GM12878 (cell line): ENCODE measurements at regions not wholly inside any gene's neighbourhood (a gene's known extent, or its start where the extent isn't known, plus 50 kb on each side); places are given as distances from the start of the nearest gene placed in this dataset.

Experiments used
- BCL11A ChIP-seq: IDR thresholded peaks from 2 replicates; pipeline ENCODE4 v1.6.1; 2011; ENCODE audit warnings: low read depth, low read length
- BHLHE40 ChIP-seq, 2 experiments: fragments of 450-650 bp in 1 of 2; IDR thresholded peaks; 2 replicates each; pipeline ENCODE4 v1.6.1; 2011 to 2017; ENCODE audit warnings: low read depth in 2 of 2, borderline replicate concordance in 1 of 2, improper control_type of control experiment in 1 of 2, low read length in 1 of 2, mild to moderate bottlenecking in 1 of 2
- EGR1 ChIP-seq, 2 experiments: IDR thresholded peaks; 1 replicate in 1 of 2; 2 replicates in 1 of 2; pipeline ENCODE4 v1.6.1; 2011 to 2012; ENCODE audit warnings: low read depth in 2 of 2, low read length in 2 of 2, borderline replicate concordance in 1 of 2, mild to moderate bottlenecking in 1 of 2, moderate library complexity in 1 of 2
- ESRRA ChIP-seq: IDR thresholded peaks from 2 replicates; pipeline ENCODE4 v1.6.1; 2012; ENCODE audit warnings: mild to moderate bottlenecking, low read length, improper control_type of control experiment
- MEF2A ChIP-seq: IDR thresholded peaks from 2 replicates; pipeline ENCODE4 v1.6.1; 2011; ENCODE audit warnings: low read depth, mild to moderate bottlenecking, low read length, moderate library complexity; ENCODE audit not compliant: insufficient read depth
- MTA3 ChIP-seq: IDR thresholded peaks from 2 replicates; pipeline ENCODE4 v1.6.1; 2012; ENCODE audit warnings: low read length, inconsistent platforms, borderline replicate concordance
- NR2C2 ChIP-seq: IDR thresholded peaks from 2 replicates; pipeline ENCODE4 v1.6.1; 2011; ENCODE audit warnings: borderline replicate concordance, low read depth; ENCODE audit not compliant: control insufficient read depth, insufficient read length
- PBX3 ChIP-seq: IDR thresholded peaks from 2 replicates; pipeline ENCODE4 v1.6.1; 2011; ENCODE audit warnings: mild to moderate bottlenecking, low read depth, low read length, moderate library complexity; ENCODE audit not compliant: insufficient replicate concordance
- POLR2AphosphoS5 ChIP-seq: IDR thresholded peaks from 2 replicates; pipeline ENCODE4 v1.6.1; 2011; ENCODE audit warnings: mild to moderate bottlenecking, low read length, inconsistent platforms
- SPI1 ChIP-seq: IDR thresholded peaks from 2 replicates; pipeline ENCODE4 v1.6.1; 2011; ENCODE audit warnings: low read depth, mild to moderate bottlenecking, low read length, moderate library complexity, borderline replicate concordance; ENCODE audit not compliant: insufficient read depth
- ZBTB33 ChIP-seq: fragments of 450-650 bp; IDR thresholded peaks from 2 replicates; pipeline ENCODE4 v1.6.1; 2017; ENCODE audit warnings: mild to moderate bottlenecking
- TF ChIP-seq, protein P1 (sequence below), 3 experiments: IDR thresholded peaks in 2 of 3; conservative IDR thresholded peaks in 1 of 3; 2 replicates each; pipeline ENCODE4 v1.5.1; 2011; ENCODE audit warnings: low read depth in 3 of 3, low read length in 3 of 3, mild to moderate bottlenecking in 3 of 3, control low read depth in 2 of 3, moderate library complexity in 2 of 3, inconsistent platforms in 1 of 3, mixed read lengths in 1 of 3; ENCODE audit not compliant: control insufficient read depth in 2 of 3, insufficient read depth in 1 of 3; ENCODE audit errors: extremely low read depth in 1 of 3
- TF ChIP-seq, protein P2 (sequence below): IDR thresholded peaks from 2 replicates; pipeline ENCODE4 v1.6.1; 2012; ENCODE audit warnings: improper control_type of control experiment, low read depth, low read length; ENCODE audit not compliant: insufficient replicate concordance

DNA sequence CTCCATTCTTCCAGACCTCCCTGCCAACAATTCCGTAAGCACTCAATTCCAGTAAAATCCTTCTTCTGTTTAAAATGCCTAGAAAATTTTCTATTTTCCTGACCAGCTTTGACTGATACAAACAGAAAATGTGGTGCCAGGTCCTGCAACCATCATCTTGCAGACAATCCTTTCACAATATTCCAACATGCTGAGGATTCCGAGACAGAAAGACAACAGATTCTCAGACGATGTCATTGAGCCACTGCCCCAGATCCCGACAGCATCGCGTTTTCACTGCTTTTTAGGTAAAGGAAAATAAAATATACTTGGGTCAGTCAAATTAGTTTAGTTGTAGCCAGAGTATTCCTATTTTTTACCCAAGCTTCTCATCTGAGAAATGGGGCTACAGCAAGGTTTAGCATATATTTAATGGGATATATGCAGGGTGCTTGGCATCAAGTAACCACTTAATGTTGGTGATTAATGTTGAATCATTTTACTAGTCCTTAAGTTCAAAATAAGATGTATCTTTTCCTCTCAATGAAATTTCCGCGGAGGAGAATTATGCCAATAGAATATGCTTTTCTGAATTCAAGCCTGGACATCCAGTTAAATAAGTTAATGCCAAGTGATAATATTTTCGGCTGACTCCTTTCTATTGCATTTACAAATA is 866.6 kb downstream of the SLC4A3 start:
- no peak for TF ChIP-seq NR2C2
- no peak for TF ChIP-seq MEF2A
- TF ChIP-seq EGR1 (IDR thresholded peaks at IDR 0.05; ENCODE audit: borderline replicate concordance in 1 of 2, low read depth in 2 of 2, low read length in 2 of 2): no peak
- TF ChIP-seq BHLHE40 (IDR thresholded peaks at IDR 0.05; ENCODE audit: borderline replicate concordance in 1 of 2, low read depth in 2 of 2, low read length in 1 of 2): no peak
- no peak for TF ChIP-seq ZBTB33
- TF ChIP-seq, protein P1, sequence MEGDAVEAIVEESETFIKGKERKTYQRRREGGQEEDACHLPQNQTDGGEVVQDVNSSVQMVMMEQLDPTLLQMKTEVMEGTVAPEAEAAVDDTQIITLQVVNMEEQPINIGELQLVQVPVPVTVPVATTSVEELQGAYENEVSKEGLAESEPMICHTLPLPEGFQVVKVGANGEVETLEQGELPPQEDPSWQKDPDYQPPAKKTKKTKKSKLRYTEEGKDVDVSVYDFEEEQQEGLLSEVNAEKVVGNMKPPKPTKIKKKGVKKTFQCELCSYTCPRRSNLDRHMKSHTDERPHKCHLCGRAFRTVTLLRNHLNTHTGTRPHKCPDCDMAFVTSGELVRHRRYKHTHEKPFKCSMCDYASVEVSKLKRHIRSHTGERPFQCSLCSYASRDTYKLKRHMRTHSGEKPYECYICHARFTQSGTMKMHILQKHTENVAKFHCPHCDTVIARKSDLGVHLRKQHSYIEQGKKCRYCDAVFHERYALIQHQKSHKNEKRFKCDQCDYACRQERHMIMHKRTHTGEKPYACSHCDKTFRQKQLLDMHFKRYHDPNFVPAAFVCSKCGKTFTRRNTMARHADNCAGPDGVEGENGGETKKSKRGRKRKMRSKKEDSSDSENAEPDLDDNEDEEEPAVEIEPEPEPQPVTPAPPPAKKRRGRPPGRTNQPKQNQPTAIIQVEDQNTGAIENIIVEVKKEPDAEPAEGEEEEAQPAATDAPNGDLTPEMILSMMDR (IDR thresholded peaks at IDR 0.05 in 2 of 3, conservative IDR thresholded peaks at IDR 0.05 in 1 of 3; ENCODE audit: control insufficient read depth in 2 of 3, extremely low read depth in 1 of 3, insufficient read depth in 1 of 3, low read depth in 3 of 3, low read length in 3 of 3): no peak
- no peak for TF ChIP-seq SPI1
- TF ChIP-seq MTA3: no peak
- TF ChIP-seq ESRRA: no peak
- TF ChIP-seq, protein P2, sequence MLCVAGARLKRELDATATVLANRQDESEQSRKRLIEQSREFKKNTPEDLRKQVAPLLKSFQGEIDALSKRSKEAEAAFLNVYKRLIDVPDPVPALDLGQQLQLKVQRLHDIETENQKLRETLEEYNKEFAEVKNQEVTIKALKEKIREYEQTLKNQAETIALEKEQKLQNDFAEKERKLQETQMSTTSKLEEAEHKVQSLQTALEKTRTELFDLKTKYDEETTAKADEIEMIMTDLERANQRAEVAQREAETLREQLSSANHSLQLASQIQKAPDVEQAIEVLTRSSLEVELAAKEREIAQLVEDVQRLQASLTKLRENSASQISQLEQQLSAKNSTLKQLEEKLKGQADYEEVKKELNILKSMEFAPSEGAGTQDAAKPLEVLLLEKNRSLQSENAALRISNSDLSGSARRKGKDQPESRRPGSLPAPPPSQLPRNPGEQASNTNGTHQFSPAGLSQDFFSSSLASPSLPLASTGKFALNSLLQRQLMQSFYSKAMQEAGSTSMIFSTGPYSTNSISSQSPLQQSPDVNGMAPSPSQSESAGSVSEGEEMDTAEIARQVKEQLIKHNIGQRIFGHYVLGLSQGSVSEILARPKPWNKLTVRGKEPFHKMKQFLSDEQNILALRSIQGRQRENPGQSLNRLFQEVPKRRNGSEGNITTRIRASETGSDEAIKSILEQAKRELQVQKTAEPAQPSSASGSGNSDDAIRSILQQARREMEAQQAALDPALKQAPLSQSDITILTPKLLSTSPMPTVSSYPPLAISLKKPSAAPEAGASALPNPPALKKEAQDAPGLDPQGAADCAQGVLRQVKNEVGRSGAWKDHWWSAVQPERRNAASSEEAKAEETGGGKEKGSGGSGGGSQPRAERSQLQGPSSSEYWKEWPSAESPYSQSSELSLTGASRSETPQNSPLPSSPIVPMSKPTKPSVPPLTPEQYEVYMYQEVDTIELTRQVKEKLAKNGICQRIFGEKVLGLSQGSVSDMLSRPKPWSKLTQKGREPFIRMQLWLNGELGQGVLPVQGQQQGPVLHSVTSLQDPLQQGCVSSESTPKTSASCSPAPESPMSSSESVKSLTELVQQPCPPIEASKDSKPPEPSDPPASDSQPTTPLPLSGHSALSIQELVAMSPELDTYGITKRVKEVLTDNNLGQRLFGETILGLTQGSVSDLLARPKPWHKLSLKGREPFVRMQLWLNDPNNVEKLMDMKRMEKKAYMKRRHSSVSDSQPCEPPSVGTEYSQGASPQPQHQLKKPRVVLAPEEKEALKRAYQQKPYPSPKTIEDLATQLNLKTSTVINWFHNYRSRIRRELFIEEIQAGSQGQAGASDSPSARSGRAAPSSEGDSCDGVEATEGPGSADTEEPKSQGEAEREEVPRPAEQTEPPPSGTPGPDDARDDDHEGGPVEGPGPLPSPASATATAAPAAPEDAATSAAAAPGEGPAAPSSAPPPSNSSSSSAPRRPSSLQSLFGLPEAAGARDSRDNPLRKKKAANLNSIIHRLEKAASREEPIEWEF: no peak
- no peak for TF ChIP-seq BCL11A
- no peak for TF ChIP-seq POLR2AphosphoS5
- no peak for TF ChIP-seq PBX3
